Forelimb muscle (tissue), 1 donor: ENCODE measurements at regions not wholly inside any gene's neighbourhood (a gene's known extent, or its start where the extent isn't known, plus 50 kb on each side); places are given as distances from the start of the nearest gene placed in this dataset.

Experiments used
- DNase-seq: peaks from one replicate; pipeline ENCODE4 v3.0.0-alpha.2; 2013; ENCODE audit warnings: low read depth

GRCh38 chr13:63209330-63210017 lies 1793.8 kb upstream of the PCDH20 start:
- DNase-seq, result no peak

DNA sequence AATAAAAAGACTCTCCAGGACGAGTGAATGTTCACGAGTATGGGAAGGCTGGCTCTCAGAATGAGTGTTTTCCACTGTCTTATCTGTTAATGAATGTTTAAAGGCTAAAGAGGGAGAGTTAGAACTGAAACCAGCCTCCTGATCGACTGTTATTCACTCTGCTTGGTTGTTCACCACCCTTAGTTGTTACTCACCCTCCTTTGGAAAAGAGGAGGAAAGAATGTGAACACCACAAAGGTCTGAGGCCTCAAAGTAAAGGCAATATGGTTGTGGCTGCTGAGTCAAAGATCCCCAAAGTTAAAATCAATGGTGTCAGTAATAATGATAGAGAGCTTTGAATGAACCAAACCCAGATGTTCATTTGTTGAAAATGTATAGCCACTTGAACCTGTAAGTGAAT lies 1793.2 kb upstream of the PCDH20 start:
- no peak for DNase-seq

GRCh38 chr13:63206461-63206860 lies 1790.8 kb upstream of the PCDH20 start:
- DNase-seq, result no peak

- DNase-seq, result no peak
These were observed 1785.8 kb upstream of the PCDH20 start for GRCh38 chr13:63201493-63201892.

GRCh38 chr13:63199508-63199907 lies 1783.9 kb upstream of the PCDH20 start:
- DNase-seq, result no peak

DNA sequence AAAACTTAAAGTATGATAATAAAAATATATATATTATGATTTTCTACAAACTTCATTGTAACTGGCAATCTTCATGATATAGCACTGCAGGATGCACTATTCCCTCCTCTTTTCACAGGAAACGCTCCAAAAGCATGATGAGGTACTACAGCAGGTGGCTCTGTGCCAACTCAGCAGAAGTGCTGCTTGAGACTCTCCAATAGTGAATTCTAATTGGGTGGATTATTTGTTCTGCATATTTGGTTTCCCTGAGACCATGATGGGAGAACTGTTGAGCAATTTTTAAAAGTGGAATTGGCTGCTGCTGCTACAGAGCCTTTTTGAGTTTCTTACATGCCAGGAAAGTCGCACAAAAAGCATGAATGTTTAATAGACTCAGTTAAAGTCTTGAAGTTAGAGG lies 1782.4 kb upstream of the PCDH20 start:
- peak; percentile 22 for DNase-seq

DNA sequence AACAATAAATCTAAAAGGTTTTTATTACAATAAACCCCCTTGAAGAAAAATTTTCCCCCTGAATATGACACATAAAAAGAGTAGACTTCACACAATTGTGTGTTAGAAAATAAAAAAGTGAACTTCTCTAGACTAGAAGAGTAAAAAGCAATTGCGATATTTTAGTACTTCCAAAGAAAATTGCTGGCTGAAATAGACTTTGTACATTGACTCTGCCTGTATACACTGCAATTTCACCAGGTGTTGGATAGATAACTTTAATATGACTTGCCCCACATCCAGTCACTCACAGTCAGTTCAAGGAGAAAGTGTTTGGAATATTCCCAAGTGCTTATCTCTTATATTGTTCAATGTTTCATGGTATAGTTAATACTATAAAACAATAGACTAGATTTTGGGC lies 1780.1 kb upstream of the PCDH20 start:
- DNase-seq, result no peak

DNA sequence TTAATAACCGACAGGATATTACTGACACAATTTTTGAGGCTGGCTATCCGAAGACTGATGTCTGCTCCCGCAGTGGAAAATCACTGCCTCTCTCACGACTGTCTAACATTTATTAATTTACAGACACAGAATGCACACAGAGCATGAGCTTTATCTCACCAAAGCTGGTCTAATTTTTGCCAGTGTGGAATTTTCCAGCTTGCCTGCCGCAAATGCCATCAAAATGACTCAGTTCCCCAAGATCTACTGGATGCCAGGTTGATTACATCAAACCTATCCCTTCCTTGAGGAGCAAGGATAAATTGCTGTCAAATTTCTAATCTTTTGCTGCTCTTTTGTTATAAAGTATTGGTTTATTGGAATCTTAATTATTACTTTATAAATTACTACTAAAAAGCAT lies 1775.1 kb upstream of the PCDH20 start:
- no peak for DNase-seq

- DNase-seq, result no peak
These were observed 1774.6 kb upstream of the PCDH20 start for GRCh38 chr13:63190219-63190618.

GRCh38 chr13:63189712-63190111 lies 1774.1 kb upstream of the PCDH20 start:
- no peak for DNase-seq

DNA sequence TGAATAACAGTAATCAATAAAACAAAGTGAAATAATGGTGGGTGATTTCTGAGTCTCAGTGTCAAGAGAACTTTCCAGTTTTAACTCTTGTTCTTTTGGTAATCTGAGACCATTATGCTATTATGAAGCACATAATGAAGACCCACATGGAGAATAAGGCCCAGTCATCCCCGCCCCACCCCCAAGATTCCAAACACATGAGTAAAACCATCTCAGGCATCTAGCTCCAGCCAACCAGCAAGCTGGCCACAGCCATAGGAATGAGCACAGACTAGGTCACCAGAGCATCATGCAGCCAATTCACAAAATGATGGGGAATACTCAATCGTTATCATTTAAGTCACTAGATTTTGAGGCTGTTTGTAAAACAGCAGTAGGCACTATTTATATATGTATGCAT lies 1769.0 kb upstream of the PCDH20 start:
- no peak for DNase-seq

DNA sequence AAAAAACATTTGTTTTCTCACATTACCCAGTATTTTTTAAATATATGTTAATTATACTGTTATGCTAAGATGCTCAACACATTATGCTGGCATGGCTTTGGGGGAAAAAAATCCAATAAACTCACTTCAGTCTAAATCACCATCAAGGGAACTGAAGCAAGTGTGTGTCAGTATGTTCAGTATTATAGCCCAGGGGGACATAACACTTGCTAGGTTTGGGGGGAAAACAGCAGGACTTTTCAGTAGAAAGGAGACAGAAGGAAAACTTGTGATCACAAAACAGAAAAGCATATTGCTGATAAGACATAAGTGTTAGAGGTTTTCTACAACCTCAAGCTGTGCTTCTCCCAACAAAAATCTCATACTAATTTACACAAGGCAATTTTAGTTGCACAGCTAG lies 1759.9 kb upstream of the PCDH20 start:
- no peak for DNase-seq

- DNase-seq, result no peak
These were observed 1752.2 kb upstream of the PCDH20 start for GRCh38 chr13:63167699-63168337.

GRCh38 chr13:63166345-63166744 lies 1750.7 kb upstream of the PCDH20 start:
- DNase-seq, result no peak

GRCh38 chr13:63163903-63164302 lies 1748.3 kb upstream of the PCDH20 start:
- no peak for DNase-seq

- DNase-seq, result peak; percentile 1
These were observed 1745.6 kb upstream of the PCDH20 start for GRCh38 chr13:63161219-63161618.

- no peak for DNase-seq
These were observed 1741.2 kb upstream of the PCDH20 start for GRCh38 chr13:63156816-63157215.

DNA sequence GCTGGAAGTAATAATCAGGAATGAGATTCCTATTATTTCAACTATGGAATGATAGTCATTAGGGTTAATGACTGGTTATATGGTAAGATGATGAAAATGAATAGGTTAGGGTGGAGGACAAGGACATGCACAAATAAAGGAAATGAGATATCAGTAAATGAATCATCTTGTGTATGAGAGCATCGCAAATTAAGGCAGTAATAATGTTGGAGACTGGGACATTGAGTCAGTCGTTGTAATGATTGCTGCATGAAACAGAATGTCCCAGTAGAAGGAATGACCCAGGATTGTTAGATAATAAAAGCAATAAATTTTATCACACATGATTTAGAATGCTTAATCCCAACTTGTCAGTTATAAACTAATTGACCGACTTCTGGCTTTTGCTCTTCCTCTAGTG lies 1733.7 kb upstream of the PCDH20 start:
- DNase-seq, result no peak

DNA sequence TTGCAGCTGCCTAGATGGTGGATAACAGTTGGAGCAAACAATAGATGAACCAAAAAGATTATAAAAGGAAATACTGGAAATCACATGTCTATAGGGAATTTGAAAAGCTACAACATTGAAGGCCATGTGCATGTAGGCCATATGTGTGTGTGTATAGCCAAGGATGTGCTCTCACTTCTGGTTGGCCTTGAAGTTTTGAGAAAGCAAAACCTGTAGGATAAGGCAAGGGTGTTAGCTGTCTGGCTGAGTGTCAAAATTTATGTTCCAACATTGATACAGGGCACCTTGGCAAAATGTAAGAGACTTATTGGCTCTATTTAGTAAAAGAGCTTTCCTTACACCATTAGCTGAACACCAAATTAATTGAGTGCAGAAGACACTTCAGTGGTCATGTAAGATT lies 1723.6 kb upstream of the PCDH20 start:
- no peak for DNase-seq

GRCh38 chr13:63129995-63130394 lies 1714.3 kb upstream of the PCDH20 start:
- no peak for DNase-seq

GRCh38 chr13:63128716-63129115 lies 1713.1 kb upstream of the PCDH20 start:
- DNase-seq, result no peak

DNA sequence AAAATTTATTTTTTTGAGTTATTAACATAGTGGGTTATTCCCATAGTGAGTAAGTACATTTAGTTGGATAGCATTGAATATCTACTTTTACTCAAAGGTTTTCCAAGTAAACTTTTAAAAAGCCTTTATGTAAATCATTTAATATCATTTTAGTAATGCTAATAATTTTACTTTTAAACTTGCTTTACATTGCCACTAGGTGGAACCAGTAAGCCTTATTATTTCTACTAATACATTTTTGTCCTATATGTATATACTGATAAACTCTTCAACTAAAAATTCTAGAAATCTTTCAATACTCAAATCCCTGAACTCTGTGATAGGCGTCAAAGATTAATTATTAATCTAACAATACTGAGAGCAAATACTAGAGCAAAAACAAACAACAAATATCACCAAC lies 1709.2 kb upstream of the PCDH20 start:
- DNase-seq, result peak; percentile 20

- no peak for DNase-seq
These were observed 1705.2 kb upstream of the PCDH20 start for GRCh38 chr13:63120883-63121282.

DNA sequence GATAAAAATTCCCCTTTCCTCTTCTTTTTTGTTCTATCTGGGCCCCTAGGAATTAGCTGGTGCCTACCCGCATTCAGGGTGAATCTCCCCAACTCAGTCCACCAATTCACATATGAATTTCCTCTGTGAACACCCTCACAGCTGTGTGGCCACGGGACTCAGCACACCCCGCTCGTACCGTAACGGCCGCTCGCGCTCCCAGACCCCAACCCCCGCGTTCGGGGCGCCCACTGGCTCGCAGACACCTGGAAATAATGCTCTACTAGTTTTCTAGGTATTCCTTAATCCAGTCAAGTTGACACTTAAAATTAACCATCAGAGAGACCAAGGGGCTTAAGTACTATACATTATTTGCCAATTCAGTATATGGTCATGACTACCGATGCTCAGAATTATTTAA lies 1702.1 kb upstream of the PCDH20 start:
- no peak for DNase-seq
